ENCODE measurements at regions not wholly inside any gene's neighbourhood (a gene's known extent, or its start where the extent isn't known, plus 50 kb on each side); places are given as distances from the start of the nearest gene placed in this dataset.

DNA sequence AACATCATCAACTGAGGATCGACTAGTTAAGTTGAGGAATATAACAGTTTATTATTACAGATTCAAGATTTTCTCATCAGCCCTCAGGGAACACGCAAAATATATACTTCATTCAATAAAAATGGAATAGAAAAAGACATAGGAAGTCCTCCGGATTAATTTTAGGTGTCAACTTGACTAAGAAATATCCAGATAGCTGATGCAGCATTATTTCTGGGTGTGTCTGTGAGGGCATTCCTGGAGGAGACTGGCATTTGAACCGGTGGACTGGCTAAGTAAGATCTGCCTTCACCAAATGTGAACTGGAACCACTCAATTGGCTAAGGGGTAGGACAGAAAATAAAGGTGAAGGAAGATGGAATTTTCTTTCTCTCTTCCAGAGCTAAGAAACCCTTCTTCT, 845.3 kb downstream of the SOCS6 start:
- H4K12ac ChIP-seq (ENCODE audit: low read depth, low read length), result no peak overlapping the region
- no peak overlapping the region for H3K4me2 ChIP-seq (ENCODE audit: low read length)
- no peak overlapping the region for H2AK5ac ChIP-seq (ENCODE audit: low read length)
- no peak overlapping the region for H2AFZ ChIP-seq (ENCODE audit: insufficient read depth, low read length, poor library complexity)
- no peaks in the 10 kb centered on the region for H3K79me2 ChIP-seq (ENCODE audit: control insufficient read depth, insufficient read depth, low read length, poor library complexity)
- no peak for DNase-seq
- H3K27me3 ChIP-seq (ENCODE audit: insufficient read depth, low read length), result no peaks in the 10 kb centered on the region
- no peak overlapping the region for H4K91ac ChIP-seq (ENCODE audit: low read depth, low read length)
- no peaks in the 10 kb centered on the region for H3K36me3 ChIP-seq (ENCODE audit: control insufficient read depth in 1 of 2, insufficient read depth in 2 of 2, low read length in 2 of 2)
- H2BK120ac ChIP-seq (ENCODE audit: insufficient read depth, low read length, poor library complexity), result no peak overlapping the region
- H3K9me3 ChIP-seq (ENCODE audit: insufficient read depth, low read depth, low read length), result no peaks in the 10 kb centered on the region
- H3K18ac ChIP-seq (ENCODE audit: low read length), result no peak overlapping the region
- H3K4ac ChIP-seq (ENCODE audit: low read depth, low read length), result no peak overlapping the region
- no peak overlapping the region for H2BK12ac ChIP-seq (ENCODE audit: low read length)
- no peak overlapping the region for H3K14ac ChIP-seq (ENCODE audit: low read length)
- WGBS (ENCODE audit: extremely low coverage, insufficient coverage, insufficient read length), result no CpG with 5 or more reads among the region's 4 CpGs
- no peak overlapping the region for H3K4me3 ChIP-seq (ENCODE audit: low read depth, low read length)
- H3K27ac ChIP-seq (ENCODE audit: low read depth, low read length), result no peak overlapping the region
- H3K9ac ChIP-seq (ENCODE audit: low read length), result no peak overlapping the region
- H3K4me1 ChIP-seq (ENCODE audit: control insufficient read depth in 1 of 2, insufficient read depth in 2 of 2, low read length in 2 of 2), result no peaks in the 10 kb centered on the region
- no peaks in the 10 kb centered on the region for H3K79me1 ChIP-seq (ENCODE audit: low read length)
- no peak overlapping the region for H4K8ac ChIP-seq (ENCODE audit: low read depth, low read length)
- H3K23ac ChIP-seq (ENCODE audit: low read length), result no peak overlapping the region
- H2BK5ac ChIP-seq (ENCODE audit: low read depth, low read length, poor library complexity), result no peak overlapping the region

- H3K9ac ChIP-seq (ENCODE audit: low read length), result no peak overlapping the region
- H2BK5ac ChIP-seq (ENCODE audit: low read depth, low read length, poor library complexity), result no peak overlapping the region
- H3K9me3 ChIP-seq (ENCODE audit: insufficient read depth, low read depth, low read length), result no peaks in the 10 kb centered on the region
- no peak overlapping the region for H3K14ac ChIP-seq (ENCODE audit: low read length)
- H2AK5ac ChIP-seq (ENCODE audit: low read length), result no peak overlapping the region
- no CpG with 5 or more reads among the region's 12 CpGs for WGBS (ENCODE audit: extremely low coverage, insufficient coverage, insufficient read length)
- H4K8ac ChIP-seq (ENCODE audit: low read depth, low read length), result no peak overlapping the region
- no peak overlapping the region for H4K91ac ChIP-seq (ENCODE audit: low read depth, low read length)
- no peak overlapping the region for H3K4ac ChIP-seq (ENCODE audit: low read depth, low read length)
- no peak for DNase-seq
- no peak overlapping the region for H3K4me3 ChIP-seq (ENCODE audit: low read depth, low read length)
- no peak overlapping the region for H3K18ac ChIP-seq (ENCODE audit: low read length)
- H2BK120ac ChIP-seq (ENCODE audit: insufficient read depth, low read length, poor library complexity), result no peak overlapping the region
- H4K12ac ChIP-seq (ENCODE audit: low read depth, low read length), result no peak overlapping the region
- no peak overlapping the region for H2AFZ ChIP-seq (ENCODE audit: insufficient read depth, low read length, poor library complexity)
- H3K27me3 ChIP-seq (ENCODE audit: insufficient read depth, low read length), result no peaks in the 10 kb centered on the region
- no peak overlapping the region for H2BK12ac ChIP-seq (ENCODE audit: low read length)
- no peaks in the 10 kb centered on the region for H3K36me3 ChIP-seq (ENCODE audit: control insufficient read depth in 1 of 2, insufficient read depth in 2 of 2, low read length in 2 of 2)
- H3K27ac ChIP-seq (ENCODE audit: low read depth, low read length), result no peak overlapping the region
- no peaks in the 10 kb centered on the region for H3K79me1 ChIP-seq (ENCODE audit: low read length)
- no peak overlapping the region for H3K4me2 ChIP-seq (ENCODE audit: low read length)
- no peaks in the 10 kb centered on the region for H3K79me2 ChIP-seq (ENCODE audit: control insufficient read depth, insufficient read depth, low read length, poor library complexity)
- no peak overlapping the region for H3K23ac ChIP-seq (ENCODE audit: low read length)
- no peaks in the 10 kb centered on the region for H3K4me1 ChIP-seq (ENCODE audit: control insufficient read depth in 1 of 2, insufficient read depth in 2 of 2, low read length in 2 of 2)
These were observed 843.1 kb downstream of the SOCS6 start for GRCh38 chr18:71131918-71132317.

DNA sequence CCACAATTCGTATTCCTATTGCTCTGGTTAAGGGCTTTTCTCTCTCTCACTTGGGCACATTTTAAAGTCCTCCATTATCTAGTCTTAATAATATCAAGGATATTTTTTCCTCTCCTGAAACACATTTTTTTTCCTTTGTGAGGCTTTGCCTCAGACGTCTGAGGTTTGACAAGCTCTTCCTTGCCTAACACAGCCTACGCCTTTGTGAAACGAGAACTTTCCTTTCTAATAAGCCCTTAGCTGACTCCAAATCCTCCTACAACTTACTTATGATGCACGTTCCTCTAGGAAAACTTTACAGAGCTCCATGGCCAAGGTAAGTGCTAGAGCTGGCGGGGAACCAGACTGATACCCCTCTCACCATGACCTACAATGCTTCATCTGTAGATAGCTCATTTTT, 841.5 kb downstream of the SOCS6 start:
- Histone ChIP-seq H3K14ac (ENCODE audit: low read length) (no peak overlapping the region), H3K9ac (ENCODE audit: low read length) (no peak overlapping the region), H3K4ac (ENCODE audit: low read depth, low read length) (no peak overlapping the region), H3K36me3 (ENCODE audit: control insufficient read depth in 1 of 2, insufficient read depth in 2 of 2, low read length in 2 of 2) (no peaks in the 10 kb centered on the region), H3K27ac (ENCODE audit: low read depth, low read length) (no peak overlapping the region), H3K18ac (ENCODE audit: low read length) (no peak overlapping the region), H3K4me2 (ENCODE audit: low read length) (no peak overlapping the region), H2AFZ (ENCODE audit: insufficient read depth, low read length, poor library complexity) (no peak overlapping the region), H3K27me3 (ENCODE audit: insufficient read depth, low read length) (no peaks in the 10 kb centered on the region), H3K79me1 (ENCODE audit: low read length) (no peaks in the 10 kb centered on the region), H4K12ac (ENCODE audit: low read depth, low read length) (no peak overlapping the region), H2BK5ac (ENCODE audit: low read depth, low read length, poor library complexity) (no peak overlapping the region), H3K79me2 (ENCODE audit: control insufficient read depth, insufficient read depth, low read length, poor library complexity) (no peaks in the 10 kb centered on the region), H4K91ac (ENCODE audit: low read depth, low read length) (no peak overlapping the region), H2BK120ac (ENCODE audit: insufficient read depth, low read length, poor library complexity) (no peak overlapping the region), H3K4me3 (ENCODE audit: low read depth, low read length) (no peak overlapping the region), H2AK5ac (ENCODE audit: low read length) (no peak overlapping the region), H3K4me1 (ENCODE audit: control insufficient read depth in 1 of 2, insufficient read depth in 2 of 2, low read length in 2 of 2) (no peaks in the 10 kb centered on the region), H3K23ac (ENCODE audit: low read length) (no peak overlapping the region), H3K9me3 (ENCODE audit: insufficient read depth, low read depth, low read length) (no peaks in the 10 kb centered on the region), H2BK12ac (ENCODE audit: low read length) (no peak overlapping the region), H4K8ac (ENCODE audit: low read depth, low read length) (no peak overlapping the region)
- no CpG with 5 or more reads among the region's 6 CpGs for WGBS (ENCODE audit: extremely low coverage, insufficient coverage, insufficient read length)
- DNase-seq, result no peak

- no peak overlapping the region for H2AK5ac ChIP-seq (ENCODE audit: low read length)
- no peak overlapping the region for H3K14ac ChIP-seq (ENCODE audit: low read length)
- no peak overlapping the region for H4K91ac ChIP-seq (ENCODE audit: low read depth, low read length)
- H3K27ac ChIP-seq (ENCODE audit: low read depth, low read length), result no peak overlapping the region
- no peaks in the 10 kb centered on the region for H3K27me3 ChIP-seq (ENCODE audit: insufficient read depth, low read length)
- H3K79me2 ChIP-seq (ENCODE audit: control insufficient read depth, insufficient read depth, low read length, poor library complexity), result no peaks in the 10 kb centered on the region
- no peak overlapping the region for H4K12ac ChIP-seq (ENCODE audit: low read depth, low read length)
- no peak overlapping the region for H3K4ac ChIP-seq (ENCODE audit: low read depth, low read length)
- H3K9ac ChIP-seq (ENCODE audit: low read length), result no peak overlapping the region
- no peak overlapping the region for H3K18ac ChIP-seq (ENCODE audit: low read length)
- no peak overlapping the region for H2BK5ac ChIP-seq (ENCODE audit: low read depth, low read length, poor library complexity)
- no peak overlapping the region for H2BK120ac ChIP-seq (ENCODE audit: insufficient read depth, low read length, poor library complexity)
- no peak overlapping the region for H3K4me2 ChIP-seq (ENCODE audit: low read length)
- no peak overlapping the region for H2AFZ ChIP-seq (ENCODE audit: insufficient read depth, low read length, poor library complexity)
- no peak overlapping the region for H4K8ac ChIP-seq (ENCODE audit: low read depth, low read length)
- H3K23ac ChIP-seq (ENCODE audit: low read length), result no peak overlapping the region
- H3K79me1 ChIP-seq (ENCODE audit: low read length), result no peaks in the 10 kb centered on the region
- WGBS (ENCODE audit: extremely low coverage, insufficient coverage, insufficient read length), result no CpG with 5 or more reads among the region's 2 CpGs
- no peak overlapping the region for H3K4me3 ChIP-seq (ENCODE audit: low read depth, low read length)
- H2BK12ac ChIP-seq (ENCODE audit: low read length), result no peak overlapping the region
- no peaks in the 10 kb centered on the region for H3K36me3 ChIP-seq (ENCODE audit: control insufficient read depth in 1 of 2, insufficient read depth in 2 of 2, low read length in 2 of 2)
- no peaks in the 10 kb centered on the region for H3K9me3 ChIP-seq (ENCODE audit: insufficient read depth, low read depth, low read length)
- no peak for DNase-seq
- H3K4me1 ChIP-seq (ENCODE audit: control insufficient read depth in 1 of 2, insufficient read depth in 2 of 2, low read length in 2 of 2), result no peaks in the 10 kb centered on the region
These were observed 836.7 kb downstream of the SOCS6 start for GRCh38 chr18:71125581-71125980.
